Peyer's patch (tissue), 4 donors: ENCODE measurements at regions not wholly inside any gene's neighbourhood (a gene's known extent, or its start where the extent isn't known, plus 50 kb on each side); places are given as distances from the start of the nearest gene placed in this dataset.

Source experiments
- DNase-seq, 3 donors: peaks; one replicate each; pipeline ENCODE4 v3.0.0-alpha.2; 2017 to 2019
- H3K27ac ChIP-seq, 4 donors: fragments of 200-600 bp; sonication (generic); one replicate each; pipeline ENCODE4 v1.5.1; 2016 to 2019
- H3K27me3 ChIP-seq, 2 donors: fragments of 200-600 bp; sonication (generic); one replicate each; pipeline ENCODE4 v1.5.1; 2019
- H3K36me3 ChIP-seq, 3 donors: fragments of 200-600 bp; sonication (generic); one replicate each; pipeline ENCODE4 v1.5.1; 2016 to 2019
- H3K4me1 ChIP-seq, 4 donors: fragments of 200-600 bp; sonication (generic); one replicate each; pipeline ENCODE4 v1.5.1; 2016 to 2019
- H3K4me3 ChIP-seq, 4 donors: fragments of 200-600 bp; sonication (generic); 1 replicate in 3 of 4; 2 replicates in 1 of 4; pipeline ENCODE4 v1.5.1; 2016 to 2019; ENCODE audit warnings: mild to moderate bottlenecking in 1 of 4
- H3K9me3 ChIP-seq, 4 donors: fragments of 200-600 bp; sonication (generic); one replicate each; pipeline ENCODE4 v1.5.1; 2016 to 2019; ENCODE audit warnings: mild to moderate bottlenecking in 1 of 4
- POLR2A ChIP-seq, 2 donors: fragments of 450-650 bp; IDR thresholded peaks; one replicate each; pipeline ENCODE4 v1.5.1; 2017; ENCODE audit warnings: antibody characterized with exemption in 2 of 2, mild to moderate bottlenecking in 2 of 2, moderate library complexity in 2 of 2
- TF ChIP-seq, protein P1 (sequence below), 6 experiments: fragments of 450-650 bp in 4 of 6; fragments of 200-600 bp in 2 of 6; sonication (generic) in 1 of 6; IDR thresholded peaks; one replicate each; pipeline ENCODE4 v1.5.1; 2017 to 2019; ENCODE audit warnings: antibody characterized with exemption in 6 of 6, mild to moderate bottlenecking in 3 of 6, moderate library complexity in 1 of 6

GRCh38 chrX:36916941-36917340 lies 91.2 kb upstream of the FAM47C start:
- no peaks in the 10 kb centered on the region for H3K4me1 ChIP-seq
- TF ChIP-seq, protein P1, sequence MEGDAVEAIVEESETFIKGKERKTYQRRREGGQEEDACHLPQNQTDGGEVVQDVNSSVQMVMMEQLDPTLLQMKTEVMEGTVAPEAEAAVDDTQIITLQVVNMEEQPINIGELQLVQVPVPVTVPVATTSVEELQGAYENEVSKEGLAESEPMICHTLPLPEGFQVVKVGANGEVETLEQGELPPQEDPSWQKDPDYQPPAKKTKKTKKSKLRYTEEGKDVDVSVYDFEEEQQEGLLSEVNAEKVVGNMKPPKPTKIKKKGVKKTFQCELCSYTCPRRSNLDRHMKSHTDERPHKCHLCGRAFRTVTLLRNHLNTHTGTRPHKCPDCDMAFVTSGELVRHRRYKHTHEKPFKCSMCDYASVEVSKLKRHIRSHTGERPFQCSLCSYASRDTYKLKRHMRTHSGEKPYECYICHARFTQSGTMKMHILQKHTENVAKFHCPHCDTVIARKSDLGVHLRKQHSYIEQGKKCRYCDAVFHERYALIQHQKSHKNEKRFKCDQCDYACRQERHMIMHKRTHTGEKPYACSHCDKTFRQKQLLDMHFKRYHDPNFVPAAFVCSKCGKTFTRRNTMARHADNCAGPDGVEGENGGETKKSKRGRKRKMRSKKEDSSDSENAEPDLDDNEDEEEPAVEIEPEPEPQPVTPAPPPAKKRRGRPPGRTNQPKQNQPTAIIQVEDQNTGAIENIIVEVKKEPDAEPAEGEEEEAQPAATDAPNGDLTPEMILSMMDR (IDR thresholded peaks at IDR 0.05), result no peak
- TF ChIP-seq POLR2A (IDR thresholded peaks at IDR 0.05), result no peak

GRCh38 chrX:36927712-36928111 lies 80.5 kb upstream of the FAM47C start:
- no peak overlapping the region for H3K27ac ChIP-seq
- DNase-seq, result no peak
- H3K9me3 ChIP-seq, result no peaks in the 10 kb centered on the region
- no peaks in the 10 kb centered on the region for H3K4me1 ChIP-seq
- no peak overlapping the region for H3K4me3 ChIP-seq
- H3K36me3 ChIP-seq, result no peaks in the 10 kb centered on the region
- TF ChIP-seq POLR2A (IDR thresholded peaks at IDR 0.05), result no peak
- TF ChIP-seq, protein P1 (IDR thresholded peaks at IDR 0.05), result no peak
- no peaks in the 10 kb centered on the region for H3K27me3 ChIP-seq

More at GRCh38 chrX:36916941-36917340, 91.2 kb upstream of the FAM47C start:
- no peaks in the 10 kb centered on the region for H3K9me3 ChIP-seq
- no peak overlapping the region for H3K27ac ChIP-seq
- H3K27me3 ChIP-seq, result no peaks in the 10 kb centered on the region
- DNase-seq, result no peak
- no peaks in the 10 kb centered on the region for H3K36me3 ChIP-seq
- no peak overlapping the region for H3K4me3 ChIP-seq

GRCh38 chrX:36930491-36930890 lies 77.7 kb upstream of the FAM47C start:
- Histone ChIP-seq H3K27me3 (no peaks in the 10 kb centered on the region), H3K27ac (no peak overlapping the region), H3K4me1 (no peaks in the 10 kb centered on the region), H3K9me3 (no peaks in the 10 kb centered on the region), H3K4me3 (no peak overlapping the region), H3K36me3 (no peaks in the 10 kb centered on the region)
- TF ChIP-seq POLR2A (IDR thresholded peaks at IDR 0.05), result no peak
- TF ChIP-seq, protein P1 (IDR thresholded peaks at IDR 0.05), result no peak
- DNase-seq, result no peak

DNA sequence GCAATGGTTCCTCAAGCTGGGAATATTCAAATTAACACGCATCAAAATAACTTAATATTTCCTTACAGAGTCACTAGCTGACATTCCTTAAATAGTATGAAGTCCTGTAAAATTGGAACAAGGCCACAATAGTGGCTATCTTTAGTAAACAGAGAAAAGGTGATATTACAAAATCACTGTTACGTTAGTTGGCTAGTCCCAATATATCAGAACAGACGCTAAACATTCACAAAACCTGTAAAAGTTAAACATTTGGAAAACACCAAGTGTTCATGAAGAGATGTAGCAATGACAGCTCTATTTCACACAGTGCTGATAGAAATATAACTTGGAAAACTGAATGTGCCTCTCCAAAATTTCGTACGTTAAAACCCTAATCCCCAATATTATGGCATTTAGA lies 61.0 kb upstream of the FAM47C start:
- Histone ChIP-seq H3K27ac (no peak overlapping the region), H3K36me3 (no peaks in the 10 kb centered on the region), H3K9me3 (no peaks in the 10 kb centered on the region), H3K4me1 (no peaks in the 10 kb centered on the region), H3K27me3 (no peaks in the 10 kb centered on the region), H3K4me3 (no peak overlapping the region)
- no peak for DNase-seq
- TF ChIP-seq POLR2A (IDR thresholded peaks at IDR 0.05), result no peak
- TF ChIP-seq, protein P1 (IDR thresholded peaks at IDR 0.05), result no peak

DNA sequence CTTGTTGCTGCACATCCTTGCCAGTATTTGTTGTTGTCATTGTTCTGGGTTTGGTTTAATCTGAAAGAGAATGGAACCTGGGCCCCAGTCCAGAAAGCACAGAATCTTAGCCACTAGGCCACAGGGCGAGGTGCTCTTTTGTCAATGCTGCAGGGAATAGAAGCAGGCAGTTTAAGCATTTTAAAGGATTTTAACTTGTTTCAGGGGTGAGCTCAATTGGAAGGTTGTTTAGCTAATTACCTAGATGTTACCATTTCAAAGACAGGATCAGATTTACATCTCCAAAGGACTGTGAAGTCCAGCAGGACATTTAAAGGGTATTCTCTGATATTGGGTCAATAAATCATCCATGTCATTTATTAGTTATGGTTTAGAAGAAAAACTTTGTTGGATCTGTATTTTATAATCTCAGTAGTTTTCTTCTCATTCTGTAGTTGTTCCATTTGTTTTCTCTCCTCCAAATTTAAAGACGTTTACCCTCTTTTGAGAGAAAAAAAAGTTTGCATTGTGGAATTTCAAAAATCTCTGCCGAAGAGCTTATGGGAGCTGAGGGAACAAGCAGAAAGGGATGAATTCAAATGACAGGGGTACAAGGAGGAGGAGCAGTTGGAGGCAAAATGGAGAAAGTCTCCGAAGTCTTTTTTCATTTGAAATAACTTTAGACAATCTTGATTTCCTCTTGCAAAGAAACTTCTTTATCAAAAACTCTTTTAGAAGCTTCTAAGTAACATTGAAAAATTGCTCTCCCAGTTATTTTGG lies 57.5 kb upstream of the FAM47C start:
- Histone ChIP-seq H3K27me3 (no peaks in the 10 kb centered on the region), H3K36me3 (no peaks in the 10 kb centered on the region)

More for the DNA sequence above, 57.5 kb upstream of the FAM47C start:
- no peaks in the 10 kb centered on the region for H3K4me1 ChIP-seq
- no peak overlapping the region for H3K4me3 ChIP-seq
- no peaks in the 10 kb centered on the region for H3K9me3 ChIP-seq
- no peak overlapping the region for H3K27ac ChIP-seq
- DNase-seq, result no peak
- TF ChIP-seq, protein P1 (IDR thresholded peaks at IDR 0.05), result no peak
- no peak for TF ChIP-seq POLR2A (IDR thresholded peaks at IDR 0.05)
